ENCODE measurements at regions not wholly inside any gene's neighbourhood (a gene's known extent, or its start where the extent isn't known, plus 50 kb on each side); places are given as distances from the start of the nearest gene placed in this dataset.

DNA sequence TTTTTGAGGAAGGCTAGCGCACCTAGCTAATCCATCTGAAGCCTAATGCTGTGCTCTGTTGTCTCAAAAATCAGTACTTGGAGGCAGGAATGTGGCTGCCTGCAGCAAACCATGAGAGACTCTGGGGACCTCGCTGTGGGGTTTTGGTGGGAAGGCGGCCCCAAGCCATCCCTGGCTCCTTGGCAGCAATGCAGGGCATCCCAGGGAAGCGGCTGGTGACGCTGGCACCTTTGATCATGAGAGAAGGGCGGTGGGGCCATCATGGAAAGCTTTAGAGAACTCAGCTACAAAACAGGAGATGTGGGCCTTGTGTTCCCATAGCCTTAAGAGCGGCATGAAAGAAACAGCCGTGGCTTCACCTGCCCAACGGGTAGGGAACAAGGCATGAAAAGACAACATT, 101.1 kb upstream of the SFSWAP start:
- DNase-seq = no peak

DNA sequence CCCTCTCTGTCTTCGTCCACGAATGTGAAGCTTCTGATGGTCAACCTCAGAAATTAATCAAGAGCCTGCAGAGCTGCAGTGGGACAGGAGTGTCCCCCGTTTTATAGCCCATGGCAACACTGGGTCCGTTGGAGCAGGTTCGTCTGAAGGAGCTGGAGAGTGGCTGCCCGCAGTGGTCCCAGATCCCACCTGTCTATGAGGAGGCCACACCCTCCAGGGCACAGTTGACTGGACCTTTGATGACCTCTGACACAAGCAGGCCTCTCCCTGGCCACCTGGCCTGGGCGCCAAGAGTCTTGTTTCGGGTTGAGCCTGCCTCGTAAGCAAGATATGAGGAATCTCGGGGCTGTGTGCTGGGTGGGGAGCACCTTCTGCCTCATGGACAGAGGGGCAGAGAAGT, 100.7 kb upstream of the SFSWAP start:
- no peak for DNase-seq

- no peak for DNase-seq
These were observed 100.0 kb upstream of the SFSWAP start for GRCh38 chr12:131610891-131611290.

DNA sequence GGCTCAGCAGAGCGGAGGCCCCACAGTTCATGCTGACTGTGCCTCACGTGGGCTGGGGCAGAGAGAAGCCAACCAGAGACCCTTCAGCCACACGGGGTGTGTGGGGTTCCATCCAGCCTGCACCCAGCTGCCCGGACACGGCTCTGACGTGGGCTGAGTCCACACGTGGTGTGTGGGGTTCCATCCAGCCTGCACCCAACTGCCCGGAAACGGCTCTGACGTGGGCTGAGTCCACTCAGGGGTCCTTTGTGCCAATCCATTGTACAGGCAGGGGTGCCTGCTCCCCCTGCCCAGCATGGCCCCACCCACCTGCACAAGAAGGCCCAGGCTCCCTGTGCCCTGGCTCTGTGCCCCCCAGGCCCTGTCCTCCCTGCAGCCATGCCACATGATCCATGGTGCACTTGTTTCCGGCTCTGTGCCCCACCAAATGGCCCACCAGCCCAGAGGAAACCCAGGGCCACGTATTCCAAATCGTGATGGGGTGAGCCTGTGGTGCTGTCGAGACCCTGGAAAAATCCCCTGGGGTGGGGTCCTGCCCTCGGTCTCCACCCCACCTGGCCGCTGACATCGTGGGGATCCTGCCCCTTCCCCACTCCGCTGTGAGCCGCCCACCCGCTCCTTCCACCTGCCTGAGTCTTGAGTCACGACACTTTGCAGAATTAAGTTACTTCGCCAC, 99.3 kb upstream of the SFSWAP start:
- no peak for DNase-seq

- DNase-seq = no peak
These were observed 98.7 kb upstream of the SFSWAP start for GRCh38 chr12:131612092-131612755.

DNA sequence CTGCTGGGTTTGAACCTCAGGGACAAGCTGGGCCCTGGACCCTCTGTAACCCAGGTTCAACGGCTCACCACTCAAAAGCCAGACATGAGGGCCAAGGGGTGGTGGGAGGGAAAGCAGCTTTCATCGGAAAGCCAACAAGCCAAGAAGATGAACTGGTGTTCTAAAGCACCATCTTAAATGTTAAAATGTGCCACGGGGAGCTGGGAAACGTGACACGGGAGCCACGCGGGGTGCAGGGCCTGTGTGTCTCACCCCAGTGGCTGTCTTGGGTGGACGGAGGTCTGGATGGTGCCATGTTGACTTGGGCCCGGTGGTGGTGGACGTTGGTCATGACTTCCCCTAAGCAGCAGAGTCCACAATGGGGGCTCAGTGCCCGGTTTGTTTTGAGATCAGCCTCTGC, 97.7 kb upstream of the SFSWAP start:
- no peak for DNase-seq

DNA sequence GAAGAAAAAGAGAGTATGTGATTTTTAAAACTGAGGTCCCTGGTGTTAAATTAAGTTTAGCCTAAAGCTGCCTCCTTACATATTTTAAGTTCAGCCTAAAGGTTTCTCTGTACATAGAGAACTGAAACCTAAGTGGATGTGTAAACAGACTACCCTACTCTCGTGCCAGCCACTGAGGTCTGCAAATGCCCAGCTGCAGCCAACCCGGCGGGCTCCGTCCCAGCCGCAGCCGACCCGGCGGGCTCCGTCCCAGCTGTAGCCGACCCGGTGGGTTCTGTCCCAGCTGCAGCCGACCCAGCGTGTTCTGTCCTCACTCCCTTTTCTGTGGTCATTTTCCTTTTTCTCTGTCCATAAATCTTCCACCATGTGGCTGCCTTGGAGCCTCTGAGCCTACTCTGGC, 97.2 kb upstream of the SFSWAP start:
- peak in 8 of 56 donors; percentile 19 to 62 (median 37) for DNase-seq

DNA sequence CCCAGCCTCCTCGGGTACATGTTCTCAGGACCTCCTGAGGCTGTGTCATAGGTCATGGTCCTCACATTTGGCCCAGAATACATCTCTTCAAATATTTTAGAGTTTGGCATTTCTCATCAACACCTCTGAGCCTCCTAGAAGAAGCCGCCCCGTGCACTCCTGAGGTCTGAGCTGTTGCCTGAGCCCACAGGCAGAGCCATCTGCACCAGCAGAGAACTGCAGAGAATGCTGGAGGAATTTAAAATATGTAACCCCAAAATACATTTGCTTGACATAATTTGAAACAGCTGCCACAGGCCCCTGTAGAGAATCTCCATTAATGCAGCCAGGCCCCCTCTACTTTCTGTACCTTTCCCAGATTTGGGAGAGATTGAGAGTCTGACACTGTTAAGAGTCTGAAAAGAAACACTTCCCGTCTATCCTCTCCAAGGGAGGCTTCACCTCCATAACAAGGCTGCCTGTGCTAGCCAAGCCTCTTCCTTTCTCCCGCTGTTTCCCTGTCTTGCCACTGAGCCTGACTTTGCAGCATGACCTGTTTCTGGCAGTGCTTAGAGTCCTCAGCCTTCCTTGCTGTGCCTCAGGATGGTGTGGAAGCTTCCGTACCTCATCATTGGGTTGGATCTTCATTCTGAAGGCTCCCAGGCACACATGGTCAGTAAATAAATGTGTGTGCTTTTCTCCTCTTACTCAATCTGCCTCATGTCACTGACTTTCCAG, 95.4 kb upstream of the SFSWAP start:
- no peak for DNase-seq

GRCh38 chr12:131616043-131616700, 94.7 kb upstream of the SFSWAP start:
- no peak for DNase-seq

DNA sequence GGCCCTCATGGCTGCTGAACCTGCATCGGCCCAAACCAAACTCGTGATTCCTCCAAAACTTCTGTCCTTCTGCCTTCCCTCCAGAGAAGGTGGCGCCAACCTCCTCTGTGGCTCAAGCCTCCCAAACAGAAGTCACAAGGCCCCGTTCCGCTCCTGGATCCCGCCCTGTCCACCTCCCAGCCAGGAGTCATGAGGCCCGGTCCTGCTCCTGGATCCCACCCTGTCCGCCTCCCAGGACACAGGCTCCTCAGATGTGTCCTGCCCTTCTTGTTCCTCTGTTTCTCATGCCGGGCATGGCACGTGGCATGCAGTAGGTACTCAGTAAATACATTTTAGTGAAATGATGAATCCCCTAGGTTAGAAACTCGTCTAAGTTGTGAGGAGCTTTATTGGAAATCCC, 94.2 kb upstream of the SFSWAP start:
- no peak for DNase-seq

GRCh38 chr12:131617179-131617578, 93.7 kb upstream of the SFSWAP start:
- no peak for DNase-seq

DNA sequence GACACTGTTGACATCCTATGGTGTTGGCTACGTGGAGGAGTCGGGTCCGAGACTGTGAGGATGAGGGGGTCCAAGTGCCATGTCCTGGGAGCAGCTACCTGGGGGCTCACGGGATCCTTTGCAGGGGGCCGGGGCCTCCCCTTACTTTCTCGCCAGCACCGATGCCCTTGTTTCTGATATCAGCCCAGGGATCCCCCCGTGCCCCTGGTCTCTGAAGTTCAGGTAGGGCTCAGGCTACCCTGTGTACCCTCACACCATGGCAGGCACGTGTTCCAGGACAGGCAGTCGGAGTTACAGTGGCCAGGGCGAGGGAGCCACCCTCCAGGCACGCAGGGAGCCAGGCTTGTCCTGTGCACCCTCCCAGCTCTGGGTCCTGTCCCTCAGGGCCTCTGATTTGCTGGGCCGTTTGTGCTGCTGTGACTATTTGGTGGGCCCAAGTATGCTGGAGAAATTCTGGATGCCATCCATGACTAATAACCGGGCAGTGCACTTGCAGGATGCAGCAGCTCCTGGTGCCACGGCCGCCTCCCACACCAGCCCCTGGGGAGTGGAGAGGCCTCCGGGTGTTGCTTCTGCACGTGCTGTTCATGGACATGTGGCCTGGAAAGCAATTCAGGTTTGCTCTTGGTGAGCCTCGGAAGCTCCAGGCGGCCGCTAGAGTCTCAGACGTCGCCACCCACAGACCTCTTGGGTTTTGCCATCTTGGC, 93.1 kb upstream of the SFSWAP start:
- DNase-seq = no peak

DNA sequence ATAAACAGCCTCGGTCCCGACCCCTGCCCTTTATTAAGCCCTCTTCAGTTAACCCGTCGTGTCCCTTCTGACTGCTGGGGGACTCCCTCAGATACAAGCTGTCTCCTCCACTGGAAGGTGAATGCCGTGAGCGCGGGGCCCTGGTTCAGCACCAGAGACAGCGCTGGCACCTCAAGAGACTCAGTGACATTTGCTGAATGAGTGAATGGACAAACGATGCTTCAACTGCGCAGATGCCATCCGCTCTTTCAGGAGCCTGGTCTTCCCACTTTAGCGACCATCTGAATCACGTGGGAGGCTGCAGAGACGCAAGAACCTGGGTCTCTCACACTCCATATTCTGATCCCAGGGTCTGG, 92.6 kb upstream of the SFSWAP start:
- no peak for DNase-seq

- DNase-seq = no peak
These were observed 92.2 kb upstream of the SFSWAP start for GRCh38 chr12:131618701-131619100.

- DNase-seq = no peak
These were observed 91.7 kb upstream of the SFSWAP start for GRCh38 chr12:131619106-131619642.

GRCh38 chr12:131619736-131620506, 91.0 kb upstream of the SFSWAP start:
- no peak for DNase-seq

DNA sequence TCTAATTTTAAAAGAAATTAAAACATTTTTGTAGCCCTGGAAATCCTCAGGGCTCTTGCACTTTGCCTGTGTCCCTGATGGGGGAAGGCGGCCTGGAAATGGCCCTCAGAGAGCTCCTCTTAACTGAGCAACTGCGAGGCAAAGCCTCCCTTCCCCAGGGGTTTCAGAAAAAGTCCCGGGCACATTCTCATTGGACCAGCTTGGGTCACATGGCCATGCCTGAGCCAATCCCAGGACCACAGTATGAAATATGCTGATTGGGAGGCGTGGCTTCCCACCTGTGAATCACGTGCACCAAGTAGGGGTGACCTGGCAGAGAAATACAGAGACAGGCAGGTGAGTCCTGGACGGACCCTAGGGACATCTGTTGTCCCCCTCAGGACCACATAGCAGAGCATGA, 90.4 kb upstream of the SFSWAP start:
- peak in 5 of 56 donors; percentile 37 to 59 (median 41) for DNase-seq

DNA sequence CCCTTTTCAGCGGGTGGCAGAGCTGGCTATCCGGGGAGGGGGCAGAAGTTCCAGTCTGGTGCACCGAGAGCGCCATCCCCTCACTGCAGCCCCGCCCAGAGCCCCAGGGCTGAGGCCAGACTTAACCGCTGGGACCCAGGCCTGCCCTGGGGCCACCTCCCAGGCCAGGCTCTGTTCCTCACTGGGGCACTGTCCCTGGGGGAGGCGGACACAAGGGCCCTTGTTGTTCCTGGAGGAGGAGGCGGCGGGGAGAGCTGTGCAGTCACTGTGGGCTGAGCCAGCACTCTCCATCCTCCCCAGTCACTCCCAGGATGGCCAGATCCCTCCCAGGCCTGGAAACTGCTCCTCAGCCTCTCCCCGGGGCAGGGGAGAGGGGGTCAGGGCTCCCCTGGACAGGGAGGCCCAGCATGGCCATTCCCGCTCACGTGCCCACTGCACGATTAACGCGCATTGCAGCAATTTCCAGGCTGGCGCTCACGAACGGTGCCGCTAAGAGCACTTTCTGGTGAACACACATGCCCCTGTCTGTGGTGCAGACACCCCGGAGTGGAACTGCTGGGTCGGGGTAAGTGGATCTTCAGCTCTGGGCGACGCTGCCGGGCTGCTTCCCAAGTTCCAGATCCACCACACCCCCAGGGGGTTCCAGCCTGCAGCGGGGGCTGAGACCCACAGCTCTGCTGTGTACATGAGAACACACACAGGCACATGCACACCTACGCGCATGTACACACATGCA, 89.8 kb upstream of the SFSWAP start:
- DNase-seq = peak in 53 of 56 donors; percentile 30 to 87 (median 66)

DNA sequence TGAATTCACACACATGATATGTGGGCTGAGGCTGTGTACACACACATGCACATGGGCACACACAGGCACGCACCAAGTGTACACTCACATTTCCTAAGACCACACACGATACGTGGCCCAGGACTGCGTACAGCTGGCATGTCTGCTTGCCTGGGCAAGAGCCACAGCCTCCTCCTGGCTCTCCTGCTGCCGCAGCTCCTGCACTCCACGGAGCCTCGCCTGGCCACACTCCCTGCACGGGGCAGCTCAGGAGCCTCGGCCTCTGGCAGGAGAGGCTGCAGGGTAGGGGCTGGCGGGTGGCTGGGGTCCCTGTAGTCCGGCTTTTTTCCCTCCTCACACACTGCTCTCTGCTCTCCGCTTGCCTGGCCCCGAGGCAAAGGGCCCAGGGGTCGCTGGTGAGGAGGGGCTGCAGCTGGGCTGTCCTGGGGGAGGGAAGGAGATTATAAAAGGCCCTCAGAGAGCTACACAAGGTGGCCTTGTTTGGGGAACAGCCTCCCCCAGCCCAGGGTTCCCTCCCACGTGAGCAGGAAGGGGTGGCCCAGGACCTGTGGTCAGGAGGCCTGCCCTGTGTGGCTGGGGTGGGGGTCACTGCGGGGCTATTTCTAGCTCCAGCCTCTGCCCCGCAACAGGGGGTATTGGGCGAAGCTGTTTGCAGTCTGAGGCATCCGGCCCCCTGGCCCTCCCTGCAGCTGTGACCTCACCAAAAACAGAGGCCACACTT, 89.0 kb upstream of the SFSWAP start:
- DNase-seq = peak; percentile 35 to 98 (median 84)
